ENCODE measurements at regions not wholly inside any gene's neighbourhood (a gene's known extent, or its start where the extent isn't known, plus 50 kb on each side); places are given as distances from the start of the nearest gene placed in this dataset.

GRCh38 chr11:15544353-15544752 lies 429.6 kb downstream of the INSC start:
- DNase-seq, result no peak

DNA sequence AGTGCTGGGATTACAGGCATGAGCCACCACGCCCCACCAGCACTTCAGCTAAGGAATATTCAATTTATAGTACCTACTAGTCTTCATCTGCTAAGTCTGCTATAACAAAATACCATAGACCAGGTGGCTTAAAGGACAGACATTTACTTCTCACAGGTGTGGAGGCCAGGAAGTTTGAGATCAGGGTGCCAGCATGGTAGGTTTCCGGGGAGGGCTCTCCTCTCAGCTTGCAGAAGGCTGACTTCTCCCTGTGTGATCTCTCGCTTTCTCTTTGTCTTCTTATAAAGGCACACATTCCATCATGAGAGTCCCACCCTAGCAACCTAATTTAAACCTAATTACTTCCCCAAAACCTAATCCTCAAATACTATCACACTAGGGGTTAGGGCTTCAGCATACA lies 433.0 kb downstream of the INSC start:
- no peak for DNase-seq

GRCh38 chr11:15551901-15552851 lies 437.5 kb downstream of the INSC start:
- DNase-seq, result no peak

DNA sequence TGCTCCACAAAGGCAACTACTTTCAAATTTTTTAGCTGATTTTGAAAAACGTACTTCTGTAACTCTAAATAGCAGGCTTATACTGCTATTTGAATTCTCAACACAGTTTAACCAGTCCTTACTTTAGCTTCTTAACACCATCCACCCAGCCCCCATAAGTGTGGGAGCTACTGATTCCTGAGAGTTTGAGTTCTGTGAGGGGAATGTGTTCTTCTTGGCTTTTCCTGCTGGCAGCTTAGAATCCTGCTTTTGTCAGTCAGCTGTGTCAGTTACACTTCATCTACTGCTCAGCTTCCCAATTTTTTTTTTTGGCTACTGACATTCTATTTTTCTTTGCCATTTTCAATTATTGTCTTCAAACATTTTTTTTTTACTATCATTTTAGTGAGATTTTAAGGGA lies 440.4 kb downstream of the INSC start:
- DNase-seq, result no peak

DNA sequence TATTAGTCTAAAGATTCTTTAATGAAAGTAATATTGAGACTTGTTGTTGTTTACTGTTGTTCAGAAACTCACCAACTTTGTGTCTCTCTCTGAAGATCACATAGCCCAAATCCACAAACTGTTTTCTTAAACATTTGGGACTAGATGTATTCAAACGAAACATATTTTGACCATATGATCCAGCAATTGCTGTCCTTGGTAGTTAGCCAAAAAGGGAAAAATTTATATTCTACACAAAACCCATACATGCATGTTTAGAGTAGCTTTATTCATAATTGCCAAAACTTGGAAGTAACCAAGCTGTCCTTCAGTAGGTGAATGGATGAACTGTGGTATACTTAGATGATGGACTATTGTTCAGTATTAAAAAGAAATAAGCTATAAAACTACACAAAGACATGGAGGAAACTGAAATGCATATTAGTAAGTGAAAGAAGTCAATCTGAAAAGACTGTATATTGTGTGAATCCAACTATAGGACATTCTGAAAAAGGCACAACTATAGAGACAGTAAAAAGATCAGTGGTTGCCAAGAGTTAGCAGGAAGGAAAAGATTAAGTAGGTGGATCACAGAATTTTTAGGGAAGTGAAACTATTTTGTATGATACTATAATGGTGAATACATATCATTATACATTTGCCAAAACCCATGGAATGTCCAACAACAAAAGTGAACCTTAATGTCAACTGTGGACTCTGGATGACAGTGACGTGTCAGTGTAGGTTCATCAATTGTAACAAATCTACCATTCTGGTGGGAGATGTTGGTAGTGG lies 442.9 kb downstream of the INSC start:
- DNase-seq, result peak in 2 of 3 donors; percentile 32 to 45

DNA sequence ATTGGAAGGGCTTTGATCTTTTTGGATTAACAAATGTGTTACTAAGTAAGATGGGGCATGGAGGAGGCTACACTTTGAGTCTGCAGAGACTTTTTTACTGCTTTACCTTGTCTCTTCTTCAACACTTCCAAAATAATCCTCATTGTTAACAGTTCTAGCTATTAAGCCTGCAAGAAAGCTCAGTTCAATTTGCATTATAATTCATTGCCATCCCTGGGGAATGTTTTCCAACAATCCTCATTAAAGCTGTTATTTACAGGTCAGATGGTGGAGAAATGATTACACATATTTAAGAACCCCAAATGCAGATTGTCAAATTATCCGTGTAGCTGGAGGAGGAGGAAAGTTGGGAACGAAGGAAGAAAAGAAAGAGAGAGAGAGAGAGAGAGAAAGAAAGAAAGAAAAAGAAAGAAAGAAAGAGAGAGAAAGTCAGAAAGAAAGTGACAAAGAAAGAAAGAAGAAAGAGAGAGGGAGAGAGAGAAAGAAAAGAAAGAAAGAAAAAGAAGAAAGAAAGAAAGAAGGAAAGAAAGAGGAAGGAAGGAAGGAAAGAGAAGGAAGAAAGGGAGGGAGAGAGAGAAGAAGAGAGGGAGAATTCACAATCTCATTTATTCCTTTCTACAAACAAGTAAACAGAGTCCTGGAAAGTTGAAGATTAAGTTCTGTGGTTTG lies 443.9 kb downstream of the INSC start:
- DNase-seq, result no peak

DNA sequence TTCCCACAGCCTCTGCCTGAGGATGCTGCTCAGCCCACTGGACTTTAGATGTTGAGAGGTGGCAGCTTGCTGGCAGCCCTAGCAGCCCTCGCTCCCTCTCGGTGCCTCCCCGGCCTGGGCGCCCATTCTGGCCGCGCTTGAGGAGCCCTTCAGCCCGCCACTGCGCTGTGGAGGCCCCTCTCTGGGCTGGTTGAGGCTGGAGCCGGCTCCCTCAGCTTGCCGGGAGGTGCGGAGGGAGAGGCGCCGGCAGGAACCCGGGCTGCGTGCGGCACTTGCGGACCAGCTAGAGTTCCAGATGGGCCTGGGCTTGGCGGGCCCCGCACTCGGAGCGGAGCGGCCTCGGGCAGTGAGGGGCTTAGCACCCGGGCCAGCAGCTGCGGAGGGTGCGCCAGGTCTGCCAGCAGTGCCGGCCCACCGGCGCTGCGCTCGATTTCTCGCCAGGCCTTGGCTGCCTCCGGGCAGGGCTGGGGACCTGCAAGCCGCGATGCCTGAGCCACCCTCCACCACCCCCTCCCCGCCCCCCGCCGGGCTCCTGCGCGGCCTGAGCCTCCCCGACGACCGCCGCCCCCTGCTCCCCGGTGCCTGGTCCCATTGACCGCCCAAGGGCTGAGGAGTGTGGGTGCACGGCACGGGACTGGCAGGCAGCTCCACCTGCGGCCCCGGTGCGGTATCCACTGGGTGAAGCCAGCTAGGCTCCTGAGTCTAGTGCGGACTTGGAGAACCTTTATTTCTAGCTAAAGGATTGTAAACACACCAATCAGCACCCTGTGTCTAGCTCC lies 446.2 kb downstream of the INSC start:
- DNase-seq, result no peak

DNA sequence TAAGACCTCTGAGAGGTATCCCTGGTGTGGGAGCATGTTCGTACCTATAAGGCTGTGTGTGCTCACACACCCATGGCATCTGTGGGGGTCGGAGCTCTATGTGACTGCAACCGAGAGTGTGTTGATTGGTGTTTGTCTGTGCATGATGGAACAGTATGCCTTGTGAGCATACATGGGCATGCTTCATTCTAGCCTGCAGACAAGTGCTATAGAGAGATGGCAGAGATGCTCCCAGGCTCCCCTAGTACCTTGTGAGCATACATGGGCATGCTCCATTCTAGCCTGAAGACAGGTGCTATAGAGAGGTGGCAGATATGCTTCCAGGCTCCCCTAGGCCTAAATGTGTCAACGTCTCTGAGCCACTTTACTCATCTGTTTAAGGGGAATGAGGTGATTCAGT lies 447.5 kb downstream of the INSC start:
- no peak for DNase-seq

DNA sequence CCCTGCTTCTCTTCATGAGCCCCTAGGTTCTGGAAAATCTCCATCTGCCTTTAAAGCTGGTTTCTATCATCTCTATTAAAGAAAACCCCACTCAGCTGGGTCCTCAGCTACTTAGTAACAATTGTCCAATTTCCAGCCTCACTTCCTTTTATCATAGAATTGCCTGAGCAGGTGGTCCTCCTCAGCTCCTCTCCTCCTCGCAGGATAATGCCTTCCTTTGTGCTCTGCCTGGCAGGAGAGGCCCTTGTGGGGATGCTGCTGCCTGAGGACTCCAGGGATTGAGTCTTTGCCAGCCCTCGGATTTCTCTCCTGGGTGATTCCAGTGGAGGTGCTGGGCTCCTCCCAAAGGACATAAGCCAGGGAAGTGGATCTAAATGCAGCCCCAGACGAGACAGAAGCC lies 448.3 kb downstream of the INSC start:
- no peak for DNase-seq

- no peak for DNase-seq
These were observed 451.2 kb downstream of the INSC start for GRCh38 chr11:15565880-15566279.

- no peak for DNase-seq
These were observed 453.7 kb downstream of the INSC start for GRCh38 chr11:15568440-15568839.

- no peak for DNase-seq
These were observed 454.7 kb downstream of the INSC start for GRCh38 chr11:15569305-15570025.

GRCh38 chr11:15575409-15575808 lies 460.7 kb downstream of the INSC start:
- no peak for DNase-seq

DNA sequence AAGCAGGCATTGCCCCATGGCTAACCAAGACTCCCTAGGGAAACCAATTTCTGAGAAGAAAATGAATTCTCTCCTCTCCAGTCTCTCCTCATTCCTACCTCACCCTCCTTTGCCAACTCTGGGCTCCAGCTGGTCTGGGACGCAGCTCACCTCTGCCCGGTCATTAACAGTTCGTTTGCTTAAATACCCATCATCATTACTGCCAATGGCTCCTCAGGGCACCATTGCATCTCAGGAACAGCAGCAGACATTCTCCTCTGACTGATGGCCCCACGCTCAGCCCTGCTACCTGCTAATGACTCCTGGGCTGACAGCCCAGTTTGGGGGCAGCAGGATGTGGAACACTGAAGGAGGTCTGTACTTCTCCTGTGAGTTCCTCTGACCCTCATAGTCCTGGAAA lies 462.0 kb downstream of the INSC start:
- DNase-seq, result no peak

DNA sequence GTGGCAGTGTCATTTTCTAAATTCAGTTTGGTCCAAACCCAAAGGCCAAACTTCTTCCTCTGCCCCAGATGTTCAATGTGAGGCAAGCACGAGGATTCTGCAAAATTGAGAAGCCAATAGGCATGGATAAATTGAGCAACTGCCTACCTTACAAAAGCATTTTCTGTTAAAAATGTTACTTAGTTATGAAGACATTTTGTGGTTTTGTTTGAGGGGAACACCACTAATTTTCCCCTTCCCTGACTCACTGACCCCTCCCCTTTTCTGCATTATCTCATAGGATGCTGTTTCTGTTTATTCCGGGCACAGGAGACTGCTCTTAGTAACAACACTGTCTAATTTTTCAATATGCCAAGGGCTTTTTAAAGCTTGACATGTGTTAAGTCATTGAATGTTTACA lies 462.8 kb downstream of the INSC start:
- DNase-seq, result peak; percentile 42 to 66 (median 50)

DNA sequence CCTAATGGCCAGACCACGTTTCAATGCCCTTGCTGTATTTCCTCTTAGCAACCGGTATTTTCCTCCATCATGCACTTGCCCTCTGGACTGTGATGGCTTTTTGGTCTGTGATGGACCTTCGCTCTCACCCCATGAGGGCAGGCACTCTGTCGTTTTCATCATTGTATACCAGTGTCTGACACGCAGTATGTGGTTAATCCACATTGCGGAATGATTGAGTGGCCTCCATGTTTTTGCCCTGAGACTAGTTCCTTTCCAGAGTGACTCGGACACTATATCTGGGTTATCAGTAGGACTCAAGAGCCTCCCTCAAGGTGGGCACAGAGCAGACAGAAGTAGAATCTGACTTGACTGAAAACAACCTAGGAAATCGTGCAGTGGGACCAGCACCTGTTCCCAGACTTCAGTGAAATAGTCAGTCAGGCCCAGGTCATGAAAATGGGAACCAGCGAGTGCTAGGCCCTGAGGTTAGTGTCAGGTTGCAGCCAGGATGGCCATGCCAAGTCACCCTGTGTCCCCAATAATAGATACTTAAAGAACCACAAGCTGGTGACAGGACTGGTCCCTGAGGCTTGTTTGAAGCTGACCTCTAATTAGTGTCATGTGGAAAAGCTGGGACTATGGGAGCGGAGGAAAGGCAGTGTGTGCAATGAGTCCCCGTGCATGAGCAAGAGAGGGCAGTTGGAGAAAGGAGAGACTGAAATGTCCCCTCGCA lies 464.7 kb downstream of the INSC start:
- DNase-seq, result no peak

DNA sequence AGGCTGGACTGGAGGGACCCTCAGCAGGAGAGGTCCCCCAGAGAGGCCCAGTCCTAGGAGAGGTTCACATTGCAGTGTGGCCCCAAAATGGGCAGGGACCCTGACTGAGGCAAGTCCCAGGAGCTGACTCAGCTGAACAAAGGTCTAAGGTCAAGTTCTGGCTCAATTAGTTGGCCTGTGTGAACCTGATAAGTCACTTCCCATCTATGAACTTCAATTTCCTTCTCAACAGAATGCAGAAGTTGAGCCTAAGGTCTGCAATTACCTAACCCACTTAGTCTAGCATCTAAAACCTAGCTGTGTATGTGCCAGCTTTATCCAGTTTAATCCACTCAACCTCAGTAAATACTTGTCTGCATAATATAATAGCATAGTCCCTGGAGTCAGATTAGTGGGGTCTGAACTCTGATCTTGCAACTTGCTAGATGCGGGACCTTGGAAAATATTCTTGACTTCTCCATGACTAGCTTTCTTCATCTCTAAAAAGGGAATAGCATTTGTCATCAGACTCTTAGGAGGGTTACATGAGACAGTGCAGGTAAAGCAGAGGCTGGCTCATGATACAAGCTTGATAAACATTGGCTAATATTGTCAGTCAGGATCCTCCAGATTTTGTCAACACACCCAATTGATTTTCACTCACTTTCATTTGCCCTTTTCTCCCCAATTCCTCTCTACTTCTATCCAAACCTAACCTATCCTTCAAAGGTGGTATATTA lies 465.5 kb downstream of the INSC start:
- DNase-seq, result peak; percentile 3 to 29 (median 15)

DNA sequence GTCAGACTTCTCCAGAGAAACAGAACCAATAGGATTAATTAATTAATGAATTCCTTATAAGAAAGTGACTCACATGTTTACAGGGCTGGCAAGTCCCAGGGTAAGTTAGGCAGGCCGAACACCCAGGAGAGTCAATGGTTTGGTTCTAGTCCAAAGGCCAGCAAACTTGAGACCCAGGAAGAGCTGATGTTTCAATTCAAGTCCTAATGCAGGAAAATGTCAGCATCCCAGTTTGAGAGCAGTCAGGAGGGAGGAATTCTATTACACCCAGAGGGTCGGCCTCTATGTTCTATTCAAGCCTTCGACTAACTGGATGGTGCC lies 466.0 kb downstream of the INSC start:
- no peak for DNase-seq

DNA sequence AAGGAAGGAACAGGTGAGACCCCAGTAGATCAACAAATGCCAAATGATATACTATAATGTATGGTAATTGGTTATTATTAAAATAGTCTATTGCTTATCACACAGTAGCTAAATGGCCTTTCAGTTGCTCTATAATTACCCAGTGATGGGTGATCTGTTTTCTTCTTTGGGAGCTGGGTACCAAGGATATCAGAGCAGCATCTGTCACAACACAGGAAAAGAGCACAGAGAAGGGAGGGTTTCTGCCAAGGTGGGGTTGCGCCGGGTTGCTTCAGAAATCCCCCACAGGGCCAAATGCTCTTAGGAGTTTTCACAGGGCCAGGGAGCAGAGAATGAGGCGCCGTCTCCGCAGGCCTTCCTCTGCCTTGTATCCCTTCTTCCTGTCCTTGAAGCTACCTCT lies 469.4 kb downstream of the INSC start:
- DNase-seq, result no peak

DNA sequence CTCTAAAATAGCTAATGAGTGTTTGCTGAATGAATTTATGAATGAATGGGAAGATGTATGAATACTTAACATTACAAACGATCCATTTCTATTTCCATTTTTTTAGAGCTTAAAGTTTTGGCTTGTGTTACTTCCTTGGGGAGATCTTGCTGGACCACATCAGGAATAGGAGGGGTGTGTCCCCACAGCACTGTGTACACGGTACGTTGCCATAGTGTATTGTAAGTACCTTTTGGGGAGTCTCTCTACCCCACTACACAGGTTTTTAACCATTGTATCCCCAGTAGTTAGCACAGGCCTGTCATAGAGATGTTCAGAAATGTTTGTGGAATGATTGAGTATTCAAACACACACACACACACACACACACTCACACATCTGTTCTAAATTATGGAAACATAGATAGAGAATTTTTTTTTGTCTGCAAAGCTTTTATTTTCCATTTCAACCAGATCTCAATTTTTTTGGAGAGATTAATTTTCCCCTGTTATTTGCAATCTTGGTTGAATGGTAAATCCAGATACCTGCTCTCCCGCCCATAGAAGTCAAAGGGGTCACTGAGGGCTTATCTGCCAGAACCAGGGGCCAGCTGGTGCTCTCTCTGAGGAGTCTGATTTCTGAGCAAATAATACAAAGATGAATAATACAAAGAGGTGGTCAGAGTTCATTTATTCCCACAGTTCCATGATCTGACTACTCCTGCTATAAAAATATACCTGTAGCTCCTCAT lies 471.0 kb downstream of the INSC start:
- DNase-seq, result no peak

Measured in suppressor macrophage treated with lipopolysaccharide for 1 hour (primary cell).